AG04450 (cell line): ENCODE measurements at regions not wholly inside any gene's neighbourhood (a gene's known extent, or its start where the extent isn't known, plus 50 kb on each side); places are given as distances from the start of the nearest gene placed in this dataset.

Experiments
- CTCF ChIA-PET: fragments of 300-600, 350-600 bp; formaldehyde crosslinking; extraction: SDS; loops from one replicate; lab custom pipeline; 2022; ENCODE audit warnings: antibody characterized with exemption, inconsistent platforms; lab: Charles Lee
- POLR2A ChIA-PET: fragments of 350-600 bp; formaldehyde crosslinking; extraction: SDS; loops from one replicate; lab custom pipeline; 2021; ENCODE audit warnings: antibody characterized with exemption, inconsistent platforms; lab: Yijun Ruan, JAX
- DNase-seq: peaks from one replicate; pipeline ENCODE4 v3.0.0-alpha.2; 2011; ENCODE audit warnings: low read depth, low spot score
- H3K27ac ChIP-seq: one replicate; pipeline ENCODE4 v1.5.1; 2012; ENCODE audit warnings: low read depth, low read length, control low read depth
- H3K27me3 ChIP-seq: one replicate; pipeline ENCODE4 v1.6.0; 2012; ENCODE audit warnings: low read length; ENCODE audit not compliant: control insufficient read depth, insufficient read depth
- H3K4me3 ChIP-seq: 2 replicates; pipeline ENCODE4 v1.5.1; 2011; ENCODE audit warnings: mild to moderate bottlenecking, low read depth, low read length, control low read depth
- H3K9me3 ChIP-seq: 2 replicates; pipeline ENCODE4 v1.5.1; 2012; ENCODE audit warnings: low read length; ENCODE audit not compliant: control insufficient read depth, insufficient read depth
- TF ChIP-seq, protein P1 (sequence below): IDR thresholded peaks from 2 replicates; pipeline ENCODE4 v1.5.1; 2011; ENCODE audit warnings: low read depth, low read length, control low read depth, inconsistent platforms

DNA sequence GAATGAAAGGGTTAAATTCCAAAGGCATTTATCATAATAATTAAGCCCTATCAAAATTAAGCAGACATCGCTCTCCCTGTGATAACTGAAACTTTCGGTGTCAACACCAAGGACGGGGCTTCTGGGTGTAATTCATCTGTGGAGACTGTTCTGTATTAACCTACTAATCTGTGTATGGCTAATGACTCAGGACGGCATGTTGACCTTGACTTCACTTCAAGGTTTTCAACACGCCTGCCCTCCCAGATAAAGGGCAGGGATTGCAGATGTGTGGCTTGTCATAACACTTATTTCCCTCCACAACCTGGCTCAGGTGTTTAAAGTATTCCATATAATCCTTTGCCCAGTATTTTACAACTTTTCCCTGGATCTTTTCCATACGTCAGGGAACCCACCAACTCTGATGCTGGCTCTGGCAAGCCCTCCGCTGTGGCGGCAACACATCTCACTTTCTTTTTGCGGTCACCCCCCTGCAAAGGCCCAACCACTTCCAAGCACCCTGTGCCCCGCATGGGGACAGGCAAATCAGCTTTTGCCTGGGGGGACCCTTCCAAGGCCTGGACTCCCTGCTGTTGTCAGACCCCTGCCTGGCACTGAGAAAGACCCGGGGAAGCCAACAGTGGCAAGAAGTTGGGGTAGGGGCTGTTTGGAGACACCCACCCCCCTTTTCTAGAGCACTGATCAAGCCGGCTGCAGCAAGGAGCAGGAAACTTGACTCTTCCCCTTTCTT is 93.2 kb upstream of the MEF2A start:
- Histone ChIP-seq H3K9me3 (no peaks in the 10 kb centered on the region; the same call in 1 of the 2 replicates), H3K27me3 (no peaks in the 10 kb centered on the region), H3K27ac (no peak overlapping the region), H3K4me3 (no peak overlapping the region)
- TF ChIP-seq, protein P1, sequence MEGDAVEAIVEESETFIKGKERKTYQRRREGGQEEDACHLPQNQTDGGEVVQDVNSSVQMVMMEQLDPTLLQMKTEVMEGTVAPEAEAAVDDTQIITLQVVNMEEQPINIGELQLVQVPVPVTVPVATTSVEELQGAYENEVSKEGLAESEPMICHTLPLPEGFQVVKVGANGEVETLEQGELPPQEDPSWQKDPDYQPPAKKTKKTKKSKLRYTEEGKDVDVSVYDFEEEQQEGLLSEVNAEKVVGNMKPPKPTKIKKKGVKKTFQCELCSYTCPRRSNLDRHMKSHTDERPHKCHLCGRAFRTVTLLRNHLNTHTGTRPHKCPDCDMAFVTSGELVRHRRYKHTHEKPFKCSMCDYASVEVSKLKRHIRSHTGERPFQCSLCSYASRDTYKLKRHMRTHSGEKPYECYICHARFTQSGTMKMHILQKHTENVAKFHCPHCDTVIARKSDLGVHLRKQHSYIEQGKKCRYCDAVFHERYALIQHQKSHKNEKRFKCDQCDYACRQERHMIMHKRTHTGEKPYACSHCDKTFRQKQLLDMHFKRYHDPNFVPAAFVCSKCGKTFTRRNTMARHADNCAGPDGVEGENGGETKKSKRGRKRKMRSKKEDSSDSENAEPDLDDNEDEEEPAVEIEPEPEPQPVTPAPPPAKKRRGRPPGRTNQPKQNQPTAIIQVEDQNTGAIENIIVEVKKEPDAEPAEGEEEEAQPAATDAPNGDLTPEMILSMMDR: no peak
- ChIA-PET CTCF (no interaction called here), POLR2A (no interaction called here)
- DNase-seq: no peak

DNA sequence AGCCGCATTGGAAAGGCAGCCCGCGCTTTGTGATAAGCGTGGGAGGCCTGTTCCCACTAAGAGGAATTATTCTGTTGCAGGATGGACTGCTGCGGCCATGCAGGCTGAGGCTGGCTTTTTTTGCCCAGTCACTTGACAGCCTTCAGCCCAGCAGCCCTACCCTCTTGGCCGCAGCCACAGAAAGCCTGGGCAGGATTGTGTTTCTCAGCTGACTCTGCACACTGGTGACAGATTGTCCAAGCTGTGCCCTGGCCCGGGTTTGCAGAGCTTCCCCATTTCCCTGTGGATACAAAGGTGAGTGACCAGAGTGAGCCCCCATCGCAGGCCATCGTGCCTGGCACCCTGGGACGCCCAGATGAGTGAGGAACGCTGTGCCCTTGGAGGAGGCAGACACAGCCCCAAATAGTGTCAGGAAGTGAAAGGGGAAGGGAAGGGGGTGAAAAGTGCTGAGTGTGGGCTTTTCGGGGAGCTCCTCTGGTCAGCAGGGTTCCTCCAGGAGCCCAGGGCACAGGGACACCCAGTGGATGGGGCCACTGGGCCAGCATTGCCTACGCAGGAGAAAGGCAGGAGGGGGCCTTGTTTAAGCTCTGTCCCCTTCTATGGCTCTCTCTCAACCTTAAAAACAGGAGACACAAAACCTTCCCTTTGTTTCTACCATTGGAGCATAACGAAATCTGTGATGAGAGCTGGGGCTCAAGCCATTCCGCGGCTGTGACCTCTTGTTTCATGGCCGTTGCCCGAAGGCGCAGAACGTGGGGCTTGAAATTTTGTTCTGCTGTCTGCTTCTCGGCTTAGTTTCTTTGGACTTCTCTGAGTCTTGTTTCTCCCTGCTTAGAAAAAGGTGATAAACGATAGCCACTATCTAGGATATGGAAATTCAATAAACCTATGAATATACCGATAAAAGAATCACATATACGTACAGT is 91.5 kb upstream of the MEF2A start:
- TF ChIP-seq, protein P1: no peak
- ChIA-PET POLR2A (no interaction called here), CTCF (interaction anchor here (0.5 to 4.1 kb wide), 3 partner anchors 11 to 230 kb away, joined by 3 to 26 read pairs (median 5); no protein-coding TSS in a partner anchor)
- no peaks in the 10 kb centered on the region for H3K27me3 ChIP-seq
- H3K4me3 ChIP-seq: no peak overlapping the region
- H3K27ac ChIP-seq: no peak overlapping the region
- DNase-seq: no peak
- no peaks in the 10 kb centered on the region; the same call in 1 of the 2 replicates for H3K9me3 ChIP-seq

DNA sequence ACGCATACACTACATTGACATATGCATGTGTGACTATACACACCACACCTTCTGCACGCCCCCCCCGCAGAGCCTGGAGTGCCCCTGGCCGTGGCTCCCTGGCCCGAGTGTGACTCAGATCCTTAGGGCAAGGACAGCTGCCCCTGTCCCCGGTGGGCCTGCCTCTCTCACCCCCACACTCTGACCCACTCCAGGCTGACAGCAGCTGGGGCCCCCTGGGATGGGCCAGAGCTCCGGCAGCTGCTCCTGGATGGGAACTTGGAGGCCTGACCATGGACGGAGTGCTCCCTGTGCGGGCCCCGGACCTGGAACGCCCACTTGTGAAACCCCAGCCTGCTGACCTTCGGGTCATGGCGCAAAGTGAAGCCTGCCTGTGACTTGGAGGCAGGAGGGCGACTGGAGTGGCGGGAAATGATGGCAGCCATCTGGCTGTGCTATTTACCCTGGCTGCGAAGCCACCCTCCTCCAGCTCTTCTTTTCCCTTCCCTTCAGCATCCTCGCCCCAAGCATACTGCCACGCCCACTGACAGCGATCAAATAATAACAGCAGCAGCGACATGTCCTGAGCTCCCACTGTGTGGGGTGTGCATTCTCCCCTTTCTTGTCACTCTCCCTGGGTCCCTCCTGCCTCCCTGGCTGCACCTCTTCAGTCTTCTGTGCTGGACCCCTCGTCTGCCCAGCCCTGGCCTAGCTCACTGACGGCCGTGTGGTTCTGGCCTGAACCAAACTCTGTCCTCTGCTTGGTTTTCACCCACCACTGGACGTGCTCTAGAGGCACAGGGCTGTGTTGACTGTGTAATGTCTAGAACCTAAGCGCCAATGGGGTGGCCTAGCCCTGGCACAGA is 90.7 kb upstream of the MEF2A start:
- DNase-seq: no peak
- no peaks in the 10 kb centered on the region for H3K27me3 ChIP-seq
- TF ChIP-seq, protein P1: no peak
- POLR2A ChIA-PET: no interaction called here
- no peak overlapping the region for H3K27ac ChIP-seq
- H3K4me3 ChIP-seq: no peak overlapping the region
- CTCF ChIA-PET: interaction anchor here (0.5 to 4.1 kb wide), 2 partner anchors 227 to 229 kb away, joined by 5 to 26 read pairs; no protein-coding TSS in a partner anchor
- H3K9me3 ChIP-seq: no peaks in the 10 kb centered on the region; the same call in none of the 2 replicates

DNA sequence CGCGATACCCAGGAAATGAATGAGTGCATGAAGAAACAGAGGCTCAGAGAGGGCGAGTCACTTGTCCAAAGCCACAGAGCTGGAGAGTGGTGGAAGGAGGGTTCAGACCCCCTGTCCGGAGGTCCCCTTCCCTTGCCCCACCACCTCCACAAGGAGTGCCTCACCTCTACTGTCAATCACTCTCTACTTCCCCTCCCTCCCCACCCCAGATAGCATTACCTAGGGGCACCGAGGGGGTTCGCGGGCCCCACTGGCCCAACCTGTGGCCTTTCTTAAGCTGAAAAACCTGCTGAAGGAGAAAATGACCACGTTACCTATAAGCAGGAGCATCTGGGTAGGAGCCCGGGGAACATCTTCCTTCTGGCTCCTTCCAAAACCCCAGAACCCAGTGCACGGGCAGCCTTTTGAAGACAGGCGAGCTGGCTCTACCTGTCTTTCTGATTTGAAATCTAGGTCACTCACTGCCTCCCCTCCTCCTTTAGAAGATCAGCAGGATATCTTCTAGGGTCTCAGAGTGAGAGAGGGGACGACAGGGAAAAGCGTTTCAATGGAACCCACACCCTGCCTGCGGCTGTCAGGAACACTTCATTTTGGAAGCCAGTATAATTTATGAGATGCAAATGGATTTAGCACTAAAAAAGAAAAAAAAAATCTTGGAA is 89.9 kb upstream of the MEF2A start:
- Histone ChIP-seq H3K9me3 (no peaks in the 10 kb centered on the region; the same call in none of the 2 replicates), H3K27ac (peak overlapping the region; percentile 92), H3K27me3 (no peaks in the 10 kb centered on the region), H3K4me3 (no peak overlapping the region)
- TF ChIP-seq, protein P1: no peak
- ChIA-PET POLR2A (interaction anchor here (0.5 to 2.4 kb wide), 6 partner anchors 10 to 152 kb away, joined by 3 to 30 read pairs (median 8); partner anchors contain the start of gene MEF2A), CTCF (interaction anchor here (0.7 to 4.1 kb wide), 3 partner anchors 106 to 253 kb away, joined by 3 to 26 read pairs (median 4); no protein-coding TSS in a partner anchor)
- no peak for DNase-seq
